GM19240 (cell line): ENCODE measurements at regions not wholly inside any gene's neighbourhood (a gene's known extent, or its start where the extent isn't known, plus 50 kb on each side); places are given as distances from the start of the nearest gene placed in this dataset.

Experiments
- DNase-seq: peaks from one replicate; pipeline ENCODE4 v3.0.0; 2011; ENCODE audit warnings: low spot score; ENCODE audit not compliant: insufficient read length

DNA sequence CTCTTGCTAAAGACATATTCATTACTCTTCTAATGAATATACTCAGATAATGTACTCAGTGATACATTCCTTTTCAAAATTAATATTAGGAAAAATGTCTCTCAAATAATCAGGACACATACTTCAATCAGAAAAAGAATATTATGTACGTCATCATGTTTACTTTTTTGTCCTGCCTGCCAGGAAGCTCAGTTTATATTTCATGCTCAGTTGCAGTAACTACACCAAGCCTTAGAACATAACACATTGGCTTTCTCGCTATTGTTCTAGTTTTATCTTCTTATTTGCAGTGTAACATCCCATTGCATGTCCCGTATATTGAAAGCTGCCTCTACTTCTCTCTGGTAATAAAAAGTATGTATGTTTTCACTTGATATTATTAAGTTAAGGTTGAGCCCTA is 181.5 kb upstream of the LPP start:
- DNase-seq: no peak

DNA sequence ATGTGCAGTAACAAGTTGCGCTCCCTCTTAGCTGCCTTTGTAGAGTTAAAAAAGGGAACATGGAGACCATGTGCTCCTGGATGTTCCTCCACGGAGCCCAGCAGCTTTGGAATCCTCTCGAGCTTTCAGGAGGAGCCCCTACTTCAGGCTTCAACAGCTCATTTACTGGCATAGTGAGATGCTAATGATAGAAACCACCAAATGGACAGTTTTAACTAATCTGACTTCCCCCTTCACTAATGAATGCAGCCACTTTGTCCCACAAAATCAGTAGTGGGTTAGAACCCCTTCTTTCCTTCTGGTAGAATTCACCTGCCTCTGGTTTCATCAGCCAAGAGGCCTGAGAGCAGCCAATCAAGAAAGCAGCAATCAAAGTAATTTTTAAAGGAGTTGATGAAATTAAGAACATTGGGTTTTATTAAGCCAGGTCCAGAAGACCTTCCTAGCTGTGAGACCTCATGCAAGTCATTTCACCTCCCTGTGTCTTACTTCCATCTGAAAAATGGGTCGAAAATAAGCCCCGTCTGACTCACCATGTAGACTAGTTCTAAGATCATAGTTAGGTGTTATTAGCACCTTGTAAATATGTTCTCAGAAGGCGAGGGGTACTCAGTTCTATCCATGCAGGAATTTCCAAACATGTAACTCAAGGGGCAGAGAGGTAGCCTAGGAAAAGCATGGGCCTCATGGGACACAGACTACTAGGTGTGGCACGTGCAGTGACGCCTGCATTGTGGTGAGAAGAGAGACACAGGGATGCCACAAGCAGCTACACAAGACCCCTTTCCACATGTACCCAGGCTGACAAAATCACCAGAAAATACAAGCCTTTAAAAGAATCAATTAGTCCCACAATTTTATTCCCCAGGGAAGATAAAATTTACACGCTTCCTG is 179.7 kb upstream of the LPP start:
- DNase-seq: no peak

DNA sequence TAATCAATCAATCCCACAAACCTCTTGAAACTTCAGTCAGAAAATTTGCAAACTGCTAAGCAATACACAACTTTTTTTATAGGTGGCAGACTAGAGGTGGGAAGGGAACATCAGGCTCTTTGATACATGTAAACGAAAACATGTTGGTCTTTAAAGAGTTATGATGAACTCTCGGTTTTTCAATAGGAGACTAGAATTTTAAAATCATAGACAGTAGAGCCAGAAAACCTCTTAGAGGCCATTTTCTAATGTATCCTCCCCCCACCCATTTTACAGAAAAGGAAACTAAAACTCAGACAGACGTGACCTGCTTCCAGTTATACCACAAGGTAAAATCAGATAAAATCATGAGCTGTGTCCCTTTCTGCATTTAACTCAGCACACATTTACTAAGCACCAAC is 179.1 kb upstream of the LPP start:
- no peak for DNase-seq

DNA sequence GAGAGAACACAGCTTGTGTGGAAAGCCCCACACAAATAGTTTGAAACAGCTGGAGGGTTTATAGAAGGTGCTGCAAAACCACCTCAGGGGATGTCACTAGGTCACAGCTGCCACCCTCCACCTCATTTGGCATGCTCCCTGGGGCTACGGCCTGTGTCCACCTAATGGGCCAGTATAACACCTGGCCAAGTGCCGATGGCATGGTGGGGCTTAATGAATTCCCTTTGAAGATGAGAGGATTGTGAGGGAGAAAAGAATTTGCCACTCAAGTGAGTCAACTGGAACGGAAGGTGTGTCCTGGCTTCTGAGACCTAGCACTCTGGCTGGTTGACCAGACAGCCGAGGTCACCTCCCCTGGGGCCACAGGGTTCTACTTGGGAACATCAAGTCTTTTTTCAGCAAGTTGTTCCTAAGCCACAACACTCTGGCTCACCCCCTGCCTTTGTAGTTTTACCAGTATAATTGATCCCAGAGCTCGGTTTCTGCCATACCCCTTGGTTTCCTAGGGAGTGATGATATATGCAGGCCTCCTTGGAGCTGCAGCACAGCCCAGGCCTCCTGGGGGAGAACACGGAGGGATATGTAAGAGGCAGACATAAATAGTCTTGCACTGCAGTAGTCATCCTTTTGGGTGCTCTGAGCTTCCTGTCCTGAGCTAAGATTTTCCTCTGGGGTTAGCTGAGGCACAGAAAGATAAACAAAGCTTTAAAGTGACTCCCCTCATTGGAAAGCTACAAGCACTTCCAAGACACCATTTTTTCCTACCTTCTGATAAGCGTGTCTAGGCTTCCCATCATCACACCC is 178.2 kb upstream of the LPP start:
- DNase-seq: no peak

DNA sequence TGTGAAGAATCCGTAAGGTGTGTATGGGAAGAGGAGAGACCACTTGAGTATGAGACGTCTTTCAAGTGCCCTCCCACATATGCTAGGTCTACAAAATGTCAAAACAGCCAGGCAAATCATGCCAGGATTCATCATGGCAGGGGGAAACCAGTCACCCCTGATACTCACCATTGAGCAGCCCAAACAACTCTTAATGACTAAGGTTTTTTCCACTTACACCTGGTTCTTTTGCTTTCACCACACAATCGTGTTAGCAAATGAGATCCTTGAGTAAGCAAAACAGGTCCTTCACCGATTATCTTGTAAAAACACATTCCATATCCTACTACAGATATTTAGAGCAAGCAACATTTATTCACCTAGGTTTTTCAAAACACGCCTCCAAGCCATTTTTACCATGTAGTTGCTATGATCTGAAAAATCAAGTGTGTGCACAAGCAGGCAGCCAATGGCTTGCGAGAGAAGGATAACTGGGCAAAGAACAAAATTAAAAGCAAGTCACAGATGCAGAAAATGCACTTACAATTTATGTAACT is 177.5 kb upstream of the LPP start:
- no peak for DNase-seq

DNA sequence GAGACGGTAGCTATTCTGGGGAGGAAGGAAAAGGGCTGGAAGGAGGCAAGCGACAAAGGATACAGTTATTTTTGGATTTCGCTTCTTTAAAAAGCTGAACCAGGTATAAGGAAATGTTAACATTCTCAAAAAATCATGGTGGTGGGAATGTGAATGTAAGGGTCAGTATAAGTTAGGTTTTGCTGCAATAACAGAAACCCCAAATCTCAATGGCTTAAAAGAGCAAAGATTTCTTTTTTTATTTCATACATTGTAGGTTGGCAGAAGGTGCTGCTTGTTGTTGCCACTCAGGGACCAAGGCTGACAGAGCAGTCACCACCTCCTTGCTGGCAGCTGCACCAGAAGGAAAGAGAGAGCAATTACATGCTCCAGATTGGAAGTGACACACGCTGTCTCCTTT is 176.3 kb upstream of the LPP start:
- DNase-seq: no peak

DNA sequence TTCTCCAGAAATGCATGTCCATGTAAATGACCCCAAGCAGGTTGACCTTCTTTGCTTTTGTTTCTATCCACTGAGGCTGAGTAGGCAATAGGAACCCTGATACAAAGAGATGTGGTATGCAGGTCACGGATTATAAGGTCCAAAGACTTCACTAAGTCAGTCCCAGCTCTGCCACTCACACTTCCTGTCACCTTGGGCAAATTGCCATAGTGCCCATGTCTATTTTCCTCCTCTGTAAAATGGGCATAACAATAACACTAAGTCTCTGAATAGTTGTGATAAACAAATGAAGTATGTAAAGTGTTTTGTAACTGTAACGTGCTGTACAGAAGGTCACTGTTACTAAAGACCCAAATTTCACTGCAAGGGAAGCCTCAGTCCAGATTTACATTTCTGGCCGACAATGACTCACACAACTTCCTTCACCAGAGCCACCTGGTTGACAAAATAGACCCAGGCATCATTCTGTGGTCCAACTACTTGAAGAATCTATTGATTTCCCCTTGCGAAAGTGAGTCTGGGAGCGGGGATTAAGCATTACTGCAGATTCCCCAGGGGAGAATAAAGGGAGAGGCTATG is 175.4 kb upstream of the LPP start:
- DNase-seq: no peak

DNA sequence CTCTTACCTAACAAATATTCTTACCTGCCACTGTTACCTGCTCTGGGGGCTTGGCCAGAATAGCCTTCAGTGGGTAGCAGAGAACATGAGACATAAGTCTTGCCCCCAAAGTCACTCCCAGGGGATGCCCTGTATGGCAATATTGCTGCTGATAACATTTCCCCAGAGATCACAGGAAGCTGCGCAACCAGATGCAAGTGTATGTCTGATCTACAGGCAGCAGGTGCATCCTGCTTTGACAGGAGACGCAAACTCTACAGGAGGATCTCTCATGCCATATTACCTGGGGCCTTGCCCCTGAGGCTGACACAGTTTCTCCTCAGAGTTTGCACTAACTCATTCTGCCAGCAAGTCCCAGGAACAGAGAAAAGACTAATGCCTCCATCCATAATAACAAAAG is 174.4 kb upstream of the LPP start:
- DNase-seq: no peak

DNA sequence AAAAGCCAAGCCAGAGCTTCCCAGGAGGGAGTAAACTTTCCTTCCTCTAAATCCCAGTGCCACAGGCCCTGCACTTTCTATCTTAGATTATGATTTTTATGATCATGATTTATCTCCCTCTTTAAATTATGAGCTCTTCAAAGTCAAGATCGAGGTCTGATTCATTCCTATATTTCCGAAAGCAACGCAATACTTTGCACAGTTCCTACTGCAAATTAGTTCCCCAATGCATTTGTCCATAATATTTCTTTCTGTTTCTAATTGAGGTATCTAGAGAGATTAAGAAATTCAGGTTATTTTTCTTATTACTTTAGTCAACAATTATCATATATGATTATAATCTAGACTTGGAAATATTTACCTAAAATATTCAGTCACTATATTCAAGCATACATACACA is 173.1 kb upstream of the LPP start:
- no peak for DNase-seq

DNA sequence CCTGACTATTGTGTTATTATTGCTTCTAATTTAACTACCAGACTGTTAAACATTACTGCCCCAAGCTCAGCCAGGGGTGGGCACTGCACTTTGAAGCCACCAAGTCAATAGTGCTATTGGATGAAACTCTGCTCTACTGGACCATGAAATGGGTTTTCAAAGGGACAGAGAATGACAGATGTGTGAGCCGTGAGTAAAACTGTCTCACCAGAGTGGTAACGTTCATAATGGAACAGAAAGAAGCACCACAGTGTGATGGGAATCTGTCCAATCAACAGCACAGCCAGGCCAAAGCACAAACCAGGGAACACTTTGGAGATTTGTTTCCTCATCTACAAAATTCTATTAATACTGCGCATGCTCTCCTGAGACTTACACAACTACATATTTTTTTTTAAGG is 171.8 kb upstream of the LPP start:
- no peak for DNase-seq

DNA sequence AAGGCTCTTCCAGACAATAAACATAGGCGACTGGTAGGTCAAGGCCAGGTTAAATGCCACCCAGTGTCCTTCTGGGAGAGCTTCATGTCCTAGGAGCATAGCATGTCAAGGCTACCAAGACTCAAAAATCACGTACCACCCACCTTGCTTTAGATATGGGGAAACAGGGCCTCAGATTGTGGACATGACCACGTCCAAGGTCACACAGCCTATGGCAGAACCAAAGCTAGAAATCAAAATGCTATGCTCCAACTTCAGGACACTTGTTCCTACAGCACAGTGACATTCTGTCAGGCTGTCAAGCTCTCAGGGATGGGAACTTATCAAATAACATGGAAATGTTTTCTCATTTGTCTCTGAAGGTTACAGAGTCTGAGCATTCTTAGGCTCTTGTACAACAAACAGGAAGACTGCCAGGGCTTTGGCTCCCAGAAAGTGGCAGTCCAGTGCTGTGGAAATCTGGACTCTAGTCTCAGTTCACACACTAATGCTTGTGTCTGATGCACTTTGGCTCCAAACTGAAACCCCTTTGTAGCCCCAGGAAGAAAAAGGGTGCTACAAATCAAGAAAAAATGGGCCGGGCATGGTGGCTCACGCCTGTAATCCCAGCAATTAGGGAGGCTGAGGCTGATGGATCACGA is 170.4 kb upstream of the LPP start:
- DNase-seq: no peak

DNA sequence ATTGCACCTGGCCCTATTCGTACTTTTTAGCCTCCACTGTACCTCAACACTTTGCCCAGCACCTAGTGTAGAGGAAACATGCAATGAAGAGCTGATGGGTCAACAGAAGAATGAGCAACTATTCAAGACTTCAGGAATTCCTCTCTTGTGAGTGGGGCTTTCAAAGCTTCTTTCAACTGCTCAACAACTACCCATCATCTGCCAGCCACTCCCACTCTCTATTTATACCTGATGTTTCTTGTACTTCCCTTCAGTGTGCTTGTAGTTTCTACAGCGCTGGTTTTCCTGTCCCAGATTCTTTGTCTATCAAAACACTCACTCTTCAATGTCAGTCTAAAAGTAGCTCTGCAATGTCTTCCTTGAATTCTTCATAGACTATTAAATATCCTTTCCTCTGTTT is 168.3 kb upstream of the LPP start:
- no peak for DNase-seq

DNA sequence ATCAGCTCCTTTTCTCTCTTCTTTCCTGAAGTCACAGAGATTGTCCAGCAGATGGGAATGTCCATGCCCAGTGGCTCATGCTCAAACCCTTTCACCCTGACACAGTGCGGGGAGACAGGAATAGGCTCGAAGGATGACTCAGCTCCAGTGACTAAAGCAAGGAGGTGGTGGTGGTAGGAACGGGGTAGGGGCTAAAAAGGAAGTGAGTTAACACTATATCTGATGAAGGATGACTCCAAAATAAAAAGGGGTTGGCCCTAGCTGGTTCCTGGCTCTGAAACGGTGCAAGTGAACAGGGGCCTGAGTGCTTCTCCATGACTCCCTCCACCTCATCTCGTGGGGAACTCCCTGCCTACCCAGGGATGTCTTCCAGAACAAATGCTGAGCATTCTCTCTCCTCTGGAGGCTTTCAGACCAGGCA is 167.4 kb upstream of the LPP start:
- no peak for DNase-seq

DNA sequence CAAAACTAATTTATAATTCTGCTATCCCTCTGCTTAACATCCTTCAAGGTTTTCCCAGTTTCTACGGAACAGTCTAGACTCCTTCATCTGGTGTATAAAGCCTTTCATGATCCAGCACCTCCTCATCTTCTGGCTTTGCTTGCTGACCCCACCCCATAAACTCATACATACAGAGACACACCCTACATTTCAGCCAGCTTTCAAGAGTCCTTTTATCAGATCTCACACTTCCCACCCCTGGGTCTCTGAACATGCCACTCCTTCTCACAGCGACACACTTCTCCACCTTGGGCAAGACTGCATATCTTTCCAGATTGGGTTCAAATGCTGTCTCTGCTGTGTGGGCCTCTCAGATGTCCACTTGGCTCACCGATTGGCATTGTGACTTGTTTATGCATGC is 166.8 kb upstream of the LPP start:
- DNase-seq: no peak

DNA sequence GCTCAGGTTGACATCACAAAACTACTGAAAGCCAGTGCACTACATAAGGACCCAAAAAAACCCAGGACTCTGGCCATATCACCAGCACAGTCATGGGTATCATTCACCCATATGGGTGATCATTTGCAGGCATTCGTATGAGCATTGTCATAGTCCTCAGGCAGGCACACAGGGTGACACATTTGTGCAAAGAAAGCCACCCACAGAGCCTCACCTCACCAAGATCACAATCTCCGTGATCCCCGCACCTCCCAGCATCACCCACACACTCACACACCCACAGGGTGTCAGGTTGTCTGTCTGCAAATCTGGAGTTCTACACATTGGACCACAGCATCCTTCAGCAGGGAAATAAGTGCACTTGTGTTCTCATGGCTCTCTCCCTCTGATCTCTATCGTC is 166.0 kb upstream of the LPP start:
- no peak for DNase-seq

DNA sequence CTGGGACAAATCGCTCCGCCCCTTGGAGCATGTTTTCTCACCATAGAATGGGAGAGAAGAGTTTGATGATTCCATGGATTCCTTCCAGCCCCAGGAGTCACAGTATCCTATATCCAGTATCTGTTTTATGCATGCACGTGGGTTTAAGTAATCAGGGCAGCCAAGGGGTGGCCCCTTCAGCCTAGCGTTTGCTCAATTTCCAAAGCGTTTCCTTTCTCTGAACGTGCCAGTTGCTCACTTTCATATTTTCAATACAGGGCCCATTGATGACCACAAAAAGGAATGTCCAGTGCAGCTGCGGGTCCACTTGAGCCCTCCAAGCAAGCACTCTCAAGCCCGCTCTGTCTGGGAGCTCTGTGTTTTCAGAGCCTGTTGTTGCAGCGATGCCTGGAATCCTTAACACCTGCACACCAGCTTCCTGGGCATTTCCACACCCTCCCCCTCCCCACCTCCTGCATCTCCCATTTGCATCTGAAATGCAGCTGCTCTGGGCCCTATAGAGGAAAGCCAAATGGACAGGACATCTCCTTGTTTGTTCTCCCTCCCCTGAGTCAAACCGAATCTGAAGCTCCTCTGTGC is 164.3 kb upstream of the LPP start:
- no peak for DNase-seq

DNA sequence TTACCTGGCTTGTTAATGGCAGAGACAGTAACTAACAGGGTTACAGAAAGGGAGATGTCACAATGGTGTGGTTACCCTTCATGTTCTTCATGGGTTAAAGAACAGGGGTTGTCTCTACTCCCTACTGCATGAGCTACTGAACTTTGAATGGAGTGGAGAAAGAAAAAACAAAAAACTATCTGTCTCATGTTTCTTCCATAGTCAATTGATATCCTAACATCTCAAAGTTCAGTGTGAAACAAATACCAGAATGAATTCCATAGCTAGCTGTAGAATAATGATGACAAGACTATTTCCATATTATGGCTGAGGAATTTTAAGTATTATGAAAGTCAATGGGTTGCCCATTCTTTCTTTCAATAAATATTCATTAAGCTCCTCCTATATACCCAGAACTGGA is 161.3 kb upstream of the LPP start:
- DNase-seq: no peak

DNA sequence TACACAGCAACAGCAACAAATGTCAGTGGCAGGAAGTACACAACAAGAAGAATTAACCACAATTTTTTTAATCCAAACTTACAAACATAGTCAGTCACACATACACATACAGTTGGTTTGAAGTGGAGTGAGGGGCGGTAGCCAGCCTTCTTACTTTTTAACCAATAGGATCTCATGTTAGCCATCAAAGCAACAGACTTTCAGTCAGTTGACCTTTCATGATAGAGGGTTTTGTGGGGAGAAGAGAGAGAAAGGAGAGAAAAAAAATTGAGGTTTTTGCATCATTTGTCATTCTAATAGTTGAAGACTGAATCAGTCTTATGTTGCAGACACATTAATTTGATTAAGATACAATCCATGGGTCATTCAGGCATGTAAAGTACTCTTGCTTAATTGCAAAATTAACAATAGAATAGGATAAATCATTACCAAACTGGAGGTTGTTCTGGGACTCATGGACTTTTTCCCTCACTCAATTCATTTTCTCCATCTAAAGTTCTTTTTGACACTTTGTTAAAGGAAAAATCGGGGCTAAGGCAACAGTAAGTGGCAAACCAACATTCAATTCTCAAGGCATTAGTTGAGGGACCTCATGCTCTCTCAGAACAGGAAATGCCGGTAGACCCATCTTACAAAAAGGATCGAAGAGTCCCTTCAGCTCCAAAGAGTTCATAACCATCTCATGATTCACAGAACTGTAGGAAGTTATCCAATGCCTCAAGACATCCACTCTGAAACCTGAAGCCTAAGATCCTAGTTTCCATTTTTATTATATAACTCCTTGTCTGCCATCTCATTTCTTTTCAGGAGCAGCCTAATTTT is 159.5 kb upstream of the LPP start:
- DNase-seq: no peak

DNA sequence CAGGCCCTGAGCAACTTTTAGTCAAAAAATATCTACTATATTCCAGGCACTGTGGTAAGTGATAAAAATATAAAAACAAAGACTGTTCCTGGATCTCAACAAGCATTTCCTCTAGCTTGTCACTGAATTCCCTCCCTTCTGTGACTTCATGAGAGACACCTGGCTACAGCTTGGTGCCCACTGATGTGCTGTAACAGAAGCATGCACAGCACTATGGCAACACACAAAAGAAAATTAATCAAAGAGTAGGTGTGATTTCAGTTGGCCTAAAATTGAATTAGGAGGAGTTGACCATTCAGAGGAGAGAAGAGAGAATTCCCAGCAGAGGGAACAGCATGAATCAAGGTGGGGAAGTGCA is 158.9 kb upstream of the LPP start:
- no peak for DNase-seq

DNA sequence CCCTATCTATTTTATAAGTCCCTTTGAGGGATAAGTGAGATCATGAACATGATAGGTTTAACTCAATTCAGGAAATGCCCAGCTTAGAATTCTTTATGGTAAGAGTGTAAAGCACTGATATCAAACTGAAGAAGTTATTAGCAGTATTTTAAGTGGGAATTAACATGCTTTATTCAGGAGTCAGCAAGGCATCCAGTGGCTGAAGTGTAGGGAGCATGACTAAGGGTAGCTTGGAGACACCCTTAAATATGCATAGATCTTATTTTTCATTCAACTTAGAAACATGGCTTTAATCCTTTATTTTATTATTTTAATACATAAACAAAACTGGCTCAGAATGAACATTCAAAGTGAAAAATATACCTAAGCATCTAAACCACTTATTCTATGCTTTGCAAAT is 158.3 kb upstream of the LPP start:
- DNase-seq: no peak

DNA sequence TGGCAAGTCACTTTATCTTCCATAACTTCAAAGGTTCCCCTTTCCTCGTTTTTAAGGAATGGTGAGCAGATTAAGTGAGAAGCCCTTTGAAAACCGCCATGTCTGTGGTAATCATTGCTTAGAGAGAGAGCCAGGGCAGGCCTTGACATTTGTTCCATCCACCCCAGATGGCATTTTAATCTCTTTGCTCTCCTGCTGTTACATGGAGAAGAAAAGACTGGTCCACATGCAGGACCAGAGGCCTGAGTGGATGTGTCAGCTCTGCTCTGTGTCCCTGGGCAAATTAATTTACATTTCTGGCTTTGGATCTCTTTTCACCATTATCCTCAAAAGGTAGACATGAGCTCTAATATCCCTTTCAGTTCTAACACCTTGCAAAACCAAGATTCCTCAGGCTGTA is 157.3 kb upstream of the LPP start:
- no peak for DNase-seq
